ENCODE measurements at regions not wholly inside any gene's neighbourhood (a gene's known extent, or its start where the extent isn't known, plus 50 kb on each side); places are given as distances from the start of the nearest gene placed in this dataset.
A peak's percentile ranks its signal among the peaks of the same experiment; 100 is the strongest.

- no peaks in the 10 kb centered on the region for H3K9me3 ChIP-seq (ENCODE audit: low read depth)
- no peaks in the 10 kb centered on the region for H3K79me2 ChIP-seq (ENCODE audit: low read depth)
- no peak overlapping the region for H3K4me3 Mint-ChIP-seq
- H3K4me3 ChIP-seq, result no peak overlapping the region
- peaks cover 11% of the 10 kb centered on the region for H3K4me1 ChIP-seq
- DNase-seq (ENCODE audit: low spot score), result no peak
- H3K27ac ChIP-seq, result no peak overlapping the region
- H3K9ac ChIP-seq, result no peak overlapping the region
- peak overlapping the region; percentile 54 for H2AFZ ChIP-seq (replicated peaks)
- peak overlapping the region; percentile 28 for H3K27ac Mint-ChIP-seq
- TF ChIP-seq, protein P1, sequence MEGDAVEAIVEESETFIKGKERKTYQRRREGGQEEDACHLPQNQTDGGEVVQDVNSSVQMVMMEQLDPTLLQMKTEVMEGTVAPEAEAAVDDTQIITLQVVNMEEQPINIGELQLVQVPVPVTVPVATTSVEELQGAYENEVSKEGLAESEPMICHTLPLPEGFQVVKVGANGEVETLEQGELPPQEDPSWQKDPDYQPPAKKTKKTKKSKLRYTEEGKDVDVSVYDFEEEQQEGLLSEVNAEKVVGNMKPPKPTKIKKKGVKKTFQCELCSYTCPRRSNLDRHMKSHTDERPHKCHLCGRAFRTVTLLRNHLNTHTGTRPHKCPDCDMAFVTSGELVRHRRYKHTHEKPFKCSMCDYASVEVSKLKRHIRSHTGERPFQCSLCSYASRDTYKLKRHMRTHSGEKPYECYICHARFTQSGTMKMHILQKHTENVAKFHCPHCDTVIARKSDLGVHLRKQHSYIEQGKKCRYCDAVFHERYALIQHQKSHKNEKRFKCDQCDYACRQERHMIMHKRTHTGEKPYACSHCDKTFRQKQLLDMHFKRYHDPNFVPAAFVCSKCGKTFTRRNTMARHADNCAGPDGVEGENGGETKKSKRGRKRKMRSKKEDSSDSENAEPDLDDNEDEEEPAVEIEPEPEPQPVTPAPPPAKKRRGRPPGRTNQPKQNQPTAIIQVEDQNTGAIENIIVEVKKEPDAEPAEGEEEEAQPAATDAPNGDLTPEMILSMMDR (IDR thresholded peaks at IDR 0.05), result no peak
- TF ChIP-seq EZH2phosphoT487 (IDR thresholded peaks at IDR 0.05) (no peak), EZH2 (IDR thresholded peaks at IDR 0.05) (no peak)
- H3K36me3 Mint-ChIP-seq, result no peaks in the 10 kb centered on the region
- no peaks in the 10 kb centered on the region for H3K36me3 ChIP-seq
- H3K27me3 ChIP-seq, result no peaks in the 10 kb centered on the region
- H3K4me1 Mint-ChIP-seq, result peaks cover 41% of the 10 kb centered on the region
- no peak overlapping the region for H3K4me2 ChIP-seq
- H3K27me3 Mint-ChIP-seq (ENCODE audit: insufficient read depth, low read depth), result peaks cover 7% of the 10 kb centered on the region
- H4K20me1 ChIP-seq (ENCODE audit: low read depth), result no peaks in the 10 kb centered on the region
- H3F3A ChIP-seq (ENCODE audit: low read depth), result peaks cover 6% of the 10 kb centered on the region
- peaks cover 24% of the 10 kb centered on the region for H3K9me3 Mint-ChIP-seq
Observed at GRCh38 chr1:235021815-235022214, 106.8 kb downstream of the TOMM20 start.

DNA sequence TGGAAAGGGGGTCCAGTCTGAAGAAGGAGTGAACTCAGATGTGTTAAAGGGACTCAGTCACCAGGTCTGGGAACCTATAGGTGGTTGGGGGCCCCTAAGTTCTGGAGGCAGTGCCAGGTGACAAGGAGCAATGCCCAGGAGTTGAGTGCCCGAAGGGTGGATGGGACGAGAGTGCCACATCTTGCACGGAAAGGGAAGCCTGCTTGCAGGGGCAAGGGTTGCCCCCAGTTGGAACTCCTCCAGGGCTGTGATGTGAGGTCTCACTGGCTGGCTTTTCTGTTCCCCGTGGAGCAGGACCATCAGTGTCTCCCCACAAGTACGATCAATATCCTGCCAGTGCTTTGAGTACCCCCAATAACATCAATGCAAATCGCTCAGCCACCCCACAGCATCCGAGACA is 107.3 kb downstream of the TOMM20 start:
- H3K27ac Mint-ChIP-seq, result peak overlapping the region; percentile 28
- no peak overlapping the region for H3K4me2 ChIP-seq
- no peaks in the 10 kb centered on the region for H3K36me3 ChIP-seq
- no peak overlapping the region for H3K27ac ChIP-seq
- H3K36me3 Mint-ChIP-seq, result no peaks in the 10 kb centered on the region
- no peak for DNase-seq (ENCODE audit: low spot score)
- H3K9me3 ChIP-seq (ENCODE audit: low read depth), result no peaks in the 10 kb centered on the region
- H3K4me3 ChIP-seq, result no peak overlapping the region
- no peaks in the 10 kb centered on the region for H3K27me3 ChIP-seq
- H3K4me1 ChIP-seq, result peaks cover 11% of the 10 kb centered on the region
- H3K4me3 Mint-ChIP-seq, result no peak overlapping the region
- H3K9ac ChIP-seq, result no peak overlapping the region
- H3K27me3 Mint-ChIP-seq (ENCODE audit: insufficient read depth, low read depth), result peaks cover 7% of the 10 kb centered on the region
- H4K20me1 ChIP-seq (ENCODE audit: low read depth), result no peaks in the 10 kb centered on the region
- no peaks in the 10 kb centered on the region for H3K79me2 ChIP-seq (ENCODE audit: low read depth)
- peaks cover 6% of the 10 kb centered on the region for H3F3A ChIP-seq (ENCODE audit: low read depth)
- peaks cover 41% of the 10 kb centered on the region for H3K4me1 Mint-ChIP-seq
- peaks cover 24% of the 10 kb centered on the region for H3K9me3 Mint-ChIP-seq
- H2AFZ ChIP-seq (replicated peaks), result no peak overlapping the region
- TF ChIP-seq EZH2 (IDR thresholded peaks at IDR 0.05) (no peak), EZH2phosphoT487 (IDR thresholded peaks at IDR 0.05) (no peak)
- TF ChIP-seq, protein P1 (IDR thresholded peaks at IDR 0.05), result no peak

DNA sequence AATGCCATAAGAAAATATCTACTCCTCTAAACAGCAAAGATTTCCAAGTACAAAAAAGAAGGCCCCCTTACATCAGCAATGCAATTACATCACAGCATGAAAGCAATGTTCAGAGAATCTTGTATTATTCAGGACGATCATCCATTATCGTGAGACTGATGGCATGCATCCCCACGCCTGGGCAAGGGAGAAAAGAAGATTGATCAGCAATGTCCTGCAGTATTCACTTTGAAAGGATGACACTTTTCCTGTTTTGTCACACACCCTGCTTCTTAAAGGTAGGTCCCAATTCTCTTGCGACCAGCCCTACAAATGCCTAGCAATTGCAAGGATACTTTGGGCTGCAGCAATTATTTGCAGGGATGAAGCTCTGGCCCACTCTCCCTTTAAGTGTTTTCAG is 108.7 kb downstream of the TOMM20 start:
- H3K9ac ChIP-seq, result no peak overlapping the region
- H3F3A ChIP-seq (ENCODE audit: low read depth), result peaks cover 4% of the 10 kb centered on the region
- H3K79me2 ChIP-seq (ENCODE audit: low read depth), result no peaks in the 10 kb centered on the region
- Mint-ChIP-seq H3K27me3 (ENCODE audit: insufficient read depth, low read depth) (peaks cover 7% of the 10 kb centered on the region), H3K9me3 (peaks cover 24% of the 10 kb centered on the region), H3K4me1 (peaks cover 45% of the 10 kb centered on the region), H3K27ac (no peak overlapping the region), H3K36me3 (no peaks in the 10 kb centered on the region), H3K4me3 (no peak overlapping the region)
- H3K27me3 ChIP-seq, result no peaks in the 10 kb centered on the region
- H3K36me3 ChIP-seq, result no peaks in the 10 kb centered on the region
- peaks cover 11% of the 10 kb centered on the region for H3K4me1 ChIP-seq
- no peak overlapping the region for H3K27ac ChIP-seq
- no peaks in the 10 kb centered on the region for H4K20me1 ChIP-seq (ENCODE audit: low read depth)
- H3K9me3 ChIP-seq (ENCODE audit: low read depth), result no peaks in the 10 kb centered on the region
- no peak for DNase-seq (ENCODE audit: low spot score)
- no peak overlapping the region for H3K4me2 ChIP-seq
- no peak overlapping the region for H2AFZ ChIP-seq (replicated peaks)
- TF ChIP-seq EZH2 (IDR thresholded peaks at IDR 0.05), result no peak
- TF ChIP-seq, protein P1 (IDR thresholded peaks at IDR 0.05), result no peak
- no peak for TF ChIP-seq EZH2phosphoT487 (IDR thresholded peaks at IDR 0.05)
- H3K4me3 ChIP-seq, result no peak overlapping the region

Data from neural progenitor cell (in vitro differentiated cells).